Smooth muscle cell (in vitro differentiated cells): ENCODE measurements at regions not wholly inside any gene's neighbourhood (a gene's known extent, or its start where the extent isn't known, plus 50 kb on each side); places are given as distances from the start of the nearest gene placed in this dataset.

Experiments
- DNase-seq: peaks from one replicate; lab custom pipeline; 2025; ENCODE audit not compliant: unreplicated experiment; lab: John Stamatoyannopoulos, UW
- H2AFZ ChIP-seq: fragments of 200-600 bp; sonication (generic); 2 replicates; pipeline ENCODE4 v1.6.0; 2016; ENCODE audit warnings: antibody characterized with exemption, low read depth, mild to moderate bottlenecking
- H3F3A ChIP-seq: fragments of 200-600 bp; sonication (generic); 2 replicates; pipeline ENCODE4 v1.6.0; 2017; ENCODE audit warnings: antibody characterized with exemption, low read depth
- H3K27ac ChIP-seq: fragments of 200-600 bp; sonication (generic); 2 replicates; pipeline ENCODE4 v1.5.1; 2016; ENCODE audit warnings: low read depth, mild to moderate bottlenecking
- H3K27me3 ChIP-seq: fragments of 200-600 bp; sonication (generic); 2 replicates; pipeline ENCODE4 v1.6.1; 2016; ENCODE audit warnings: low read depth, mild to moderate bottlenecking
- H3K36me3 ChIP-seq: fragments of 200-600 bp; sonication (generic); 2 replicates; pipeline ENCODE4 v1.5.1; 2016; ENCODE audit warnings: low read depth
- H3K4me1 ChIP-seq: fragments of 200-600 bp; sonication (generic); 2 replicates; pipeline ENCODE4 v1.5.1; 2016; ENCODE audit warnings: low read depth
- H3K4me2 ChIP-seq: fragments of 200-600 bp; sonication (generic); 2 replicates; pipeline ENCODE4 v1.6.0; 2016; ENCODE audit warnings: mild to moderate bottlenecking
- H3K4me3 ChIP-seq: fragments of 200-600 bp; sonication (generic); 2 replicates; pipeline ENCODE4 v1.5.1; 2016; ENCODE audit warnings: mild to moderate bottlenecking
- H3K79me2 ChIP-seq: fragments of 200-600 bp; sonication (generic); 2 replicates; pipeline ENCODE4 v1.6.0; 2016; ENCODE audit warnings: low read depth, mild to moderate bottlenecking
- H3K9ac ChIP-seq: fragments of 200-600 bp; sonication (generic); 2 replicates; pipeline ENCODE4 v1.6.0; 2016; ENCODE audit warnings: low read depth
- H3K9me3 ChIP-seq: fragments of 200-600 bp; sonication (generic); replicated peaks from 2 replicates; pipeline ENCODE4 v1.5.1; 2016; ENCODE audit warnings: low read depth
- H4K20me1 ChIP-seq: fragments of 200-600 bp; sonication (generic); 2 replicates; pipeline ENCODE4 v1.6.0; 2016; ENCODE audit warnings: low read depth
- CTCF ChIP-seq: fragments of 200-600 bp; sonication (generic); IDR thresholded peaks from 2 replicates; pipeline ENCODE4 v1.5.1; 2017; ENCODE audit warnings: borderline replicate concordance, mild to moderate bottlenecking, antibody characterized with exemption; ENCODE audit not compliant: insufficient read depth, poor library complexity, severe bottlenecking
- WGBS: methylation state at CpG from one replicate; pipeline ENCODE4 v1.1.7; 2016; ENCODE audit warnings: low lambda C conversion rate; 5-methylcytosine and 5-hydroxymethylcytosine counted together

DNA sequence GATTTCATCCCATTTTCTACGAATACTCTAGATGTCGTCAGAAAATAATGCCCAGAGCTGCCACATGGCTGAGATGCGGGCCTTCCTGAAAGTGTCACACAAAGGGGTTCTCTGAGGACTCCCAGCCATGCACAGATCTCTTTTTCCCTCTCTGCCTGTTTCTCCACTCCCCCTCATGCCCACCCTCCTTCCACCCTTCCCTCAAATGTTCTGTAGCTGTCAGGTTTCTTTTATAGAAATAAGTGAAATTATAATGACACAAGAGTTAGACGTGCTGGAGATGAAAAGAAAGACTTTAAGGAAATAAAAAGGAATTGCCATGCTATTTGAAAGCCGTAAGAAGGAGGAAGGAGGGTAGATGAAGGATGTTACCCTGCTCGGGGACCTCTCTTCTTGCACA is 819.3 kb upstream of the CELF2 start:
- Histone ChIP-seq H3K4me2 (no peak overlapping the region), H3K9ac (no peak overlapping the region), H3K79me2 (no peaks in the 10 kb centered on the region), H2AFZ (no peak overlapping the region), H3K36me3 (no peaks in the 10 kb centered on the region), H3K4me3 (no peak overlapping the region), H3K27me3 (no peaks in the 10 kb centered on the region), H3K9me3 (peaks cover 2% of the 10 kb centered on the region), H3K4me1 (no peaks in the 10 kb centered on the region), H3F3A (no peaks in the 10 kb centered on the region), H3K27ac (no peak overlapping the region), H4K20me1 (no peaks in the 10 kb centered on the region)
- no peak for DNase-seq
- 93% methylated on average over 6 of the region's 6 CpGs for WGBS
- no peak for TF ChIP-seq CTCF

DNA sequence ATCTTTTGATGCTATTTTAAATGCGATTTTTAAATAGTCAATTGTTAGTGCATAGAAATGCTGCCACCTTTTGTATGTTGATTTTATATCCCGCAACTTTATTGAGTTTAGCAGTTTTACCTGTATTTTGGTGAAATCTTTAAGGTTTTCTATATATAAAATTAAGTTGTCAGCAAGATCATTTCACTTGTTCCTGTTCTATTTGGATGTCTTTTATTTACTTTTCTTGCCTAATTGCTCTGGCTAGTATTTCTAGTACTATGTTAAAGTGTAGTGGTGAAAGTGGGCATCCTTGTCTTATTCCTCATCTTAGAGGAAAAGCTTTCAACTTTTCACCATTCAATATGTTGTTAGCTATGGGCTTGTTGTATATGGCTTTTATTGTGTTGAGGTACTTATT is 813.3 kb upstream of the CELF2 start:
- Histone ChIP-seq H3K4me2 (no peak overlapping the region), H3K27ac (no peak overlapping the region), H3K79me2 (no peaks in the 10 kb centered on the region), H3K9me3 (peaks cover 6% of the 10 kb centered on the region), H3K4me1 (no peaks in the 10 kb centered on the region), H3K27me3 (no peaks in the 10 kb centered on the region), H4K20me1 (no peaks in the 10 kb centered on the region), H3K36me3 (no peaks in the 10 kb centered on the region), H3F3A (peaks cover 4% of the 10 kb centered on the region), H3K9ac (no peak overlapping the region), H3K4me3 (no peak overlapping the region), H2AFZ (no peak overlapping the region)
- DNase-seq = no peak
- TF ChIP-seq CTCF = no peak
- 94% methylated on average over 2 of the region's 2 CpGs for WGBS

DNA sequence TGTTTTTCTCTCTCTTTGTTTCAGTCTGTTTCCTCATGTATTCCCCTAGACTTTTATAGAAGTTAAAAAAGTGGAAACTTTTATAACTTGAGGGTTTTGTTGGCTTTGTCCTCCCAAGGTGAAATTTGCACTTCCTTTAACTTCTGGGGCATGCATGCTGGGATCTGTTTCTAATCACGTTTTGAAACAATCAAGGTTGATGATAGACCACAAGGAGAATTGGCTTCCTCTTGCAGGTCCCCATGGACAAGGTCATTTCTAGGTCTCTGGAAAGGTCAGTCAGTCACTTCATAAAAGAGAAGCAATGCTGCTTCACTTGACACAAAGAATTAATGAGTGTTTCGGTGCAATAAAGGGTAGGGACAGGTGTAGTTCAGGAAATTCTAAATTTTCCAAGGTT is 811.8 kb upstream of the CELF2 start:
- DNase-seq = no peak
- H4K20me1 ChIP-seq = no peaks in the 10 kb centered on the region
- H3F3A ChIP-seq = peaks cover 4% of the 10 kb centered on the region
- no peak overlapping the region for H3K27ac ChIP-seq
- no peaks in the 10 kb centered on the region for H3K27me3 ChIP-seq
- H3K9me3 ChIP-seq = peaks cover 6% of the 10 kb centered on the region
- H3K9ac ChIP-seq = no peak overlapping the region
- H2AFZ ChIP-seq = no peak overlapping the region
- H3K4me1 ChIP-seq = no peaks in the 10 kb centered on the region
- H3K36me3 ChIP-seq = no peaks in the 10 kb centered on the region
- no peak overlapping the region for H3K4me2 ChIP-seq
- 94% methylated on average over 2 of the region's 2 CpGs for WGBS
- H3K79me2 ChIP-seq = no peaks in the 10 kb centered on the region
- TF ChIP-seq CTCF = no peak
- H3K4me3 ChIP-seq = no peak overlapping the region

- no peaks in the 10 kb centered on the region for H3K27me3 ChIP-seq
- H3K4me2 ChIP-seq = no peak overlapping the region
- no peaks in the 10 kb centered on the region for H3K79me2 ChIP-seq
- no peaks in the 10 kb centered on the region for H4K20me1 ChIP-seq
- no peak for DNase-seq
- peaks cover 4% of the 10 kb centered on the region for H3F3A ChIP-seq
- H3K9me3 ChIP-seq = peaks cover 6% of the 10 kb centered on the region
- 67% methylated on average over 3 of the region's 3 CpGs for WGBS
- no peak overlapping the region for H2AFZ ChIP-seq
- H3K36me3 ChIP-seq = no peaks in the 10 kb centered on the region
- no peak overlapping the region for H3K4me3 ChIP-seq
- no peak overlapping the region for H3K9ac ChIP-seq
- H3K4me1 ChIP-seq = no peaks in the 10 kb centered on the region
- no peak overlapping the region for H3K27ac ChIP-seq
- no peak for TF ChIP-seq CTCF
These were observed 810.1 kb upstream of the CELF2 start for GRCh38 chr10:10207538-10207937.
